Osteocyte (in vitro differentiated cells): ENCODE measurements at regions not wholly inside any gene's neighbourhood (a gene's known extent, or its start where the extent isn't known, plus 50 kb on each side); places are given as distances from the start of the nearest gene placed in this dataset.

Experiments
- DNase-seq: peaks from one replicate; pipeline ENCODE4 v3.0.0; 2021; ENCODE audit warnings: mixed read lengths; ENCODE audit not compliant: unreplicated experiment; ENCODE audit errors: extremely low spot score
- H3K27ac Mint-ChIP-seq: one replicate; pipeline ENCODE4 v1.8.0; 2021; ENCODE audit warnings: mild to moderate bottlenecking, mixed read lengths; ENCODE audit not compliant: unreplicated experiment
- H3K27me3 Mint-ChIP-seq: one replicate; pipeline ENCODE4 v1.8.0; 2021; ENCODE audit warnings: mixed read lengths; ENCODE audit not compliant: unreplicated experiment
- H3K36me3 Mint-ChIP-seq: one replicate; pipeline ENCODE4 v1.8.0; 2021; ENCODE audit warnings: mixed read lengths; ENCODE audit not compliant: unreplicated experiment
- H3K4me1 Mint-ChIP-seq: one replicate; pipeline ENCODE4 v1.8.0; 2021; ENCODE audit warnings: mixed read lengths; ENCODE audit not compliant: unreplicated experiment
- H3K4me3 Mint-ChIP-seq: one replicate; pipeline ENCODE4 v1.8.0; 2021; ENCODE audit warnings: mild to moderate bottlenecking, moderate library complexity, mixed read lengths; ENCODE audit not compliant: unreplicated experiment
- H3K9me3 Mint-ChIP-seq: one replicate; pipeline ENCODE4 v1.8.0; 2021; ENCODE audit warnings: mixed read lengths; ENCODE audit not compliant: unreplicated experiment
- TF ChIP-seq, protein P1 (sequence below): fragments of 200-600 bp; sonication (generic); IDR thresholded peaks from 2 replicates; pipeline ENCODE4 v1.5.0; 2021; ENCODE audit warnings: antibody characterized with exemption, mild to moderate bottlenecking, moderate library complexity

DNA sequence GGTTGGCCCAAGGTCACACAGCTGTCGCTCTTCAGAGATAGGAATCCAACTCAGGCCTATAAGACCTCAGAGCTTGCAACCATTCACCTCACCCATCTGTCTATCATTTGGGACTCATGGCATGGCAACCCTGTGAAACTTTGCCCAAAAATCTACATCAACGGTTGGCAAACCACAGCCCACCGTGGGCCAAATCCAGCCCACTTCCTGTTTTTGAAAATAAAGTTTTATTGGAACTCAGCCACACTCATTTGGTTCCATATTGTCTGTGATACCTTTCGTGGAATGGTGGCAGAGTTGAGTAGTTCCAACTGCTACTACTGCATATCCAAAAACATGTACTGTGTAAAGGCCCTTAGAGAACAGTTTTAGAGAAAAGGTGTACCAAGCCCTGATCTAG lies 307.8 kb downstream of the MN1 start:
- DNase-seq: no peak
- Mint-ChIP-seq H3K4me3 (no peak overlapping the region), H3K27ac (no peak overlapping the region), H3K27me3 (no peaks in the 10 kb centered on the region), H3K36me3 (peaks cover 4% of the 10 kb centered on the region), H3K9me3 (no peaks in the 10 kb centered on the region), H3K4me1 (peaks cover 50% of the 10 kb centered on the region)
- TF ChIP-seq, protein P1, sequence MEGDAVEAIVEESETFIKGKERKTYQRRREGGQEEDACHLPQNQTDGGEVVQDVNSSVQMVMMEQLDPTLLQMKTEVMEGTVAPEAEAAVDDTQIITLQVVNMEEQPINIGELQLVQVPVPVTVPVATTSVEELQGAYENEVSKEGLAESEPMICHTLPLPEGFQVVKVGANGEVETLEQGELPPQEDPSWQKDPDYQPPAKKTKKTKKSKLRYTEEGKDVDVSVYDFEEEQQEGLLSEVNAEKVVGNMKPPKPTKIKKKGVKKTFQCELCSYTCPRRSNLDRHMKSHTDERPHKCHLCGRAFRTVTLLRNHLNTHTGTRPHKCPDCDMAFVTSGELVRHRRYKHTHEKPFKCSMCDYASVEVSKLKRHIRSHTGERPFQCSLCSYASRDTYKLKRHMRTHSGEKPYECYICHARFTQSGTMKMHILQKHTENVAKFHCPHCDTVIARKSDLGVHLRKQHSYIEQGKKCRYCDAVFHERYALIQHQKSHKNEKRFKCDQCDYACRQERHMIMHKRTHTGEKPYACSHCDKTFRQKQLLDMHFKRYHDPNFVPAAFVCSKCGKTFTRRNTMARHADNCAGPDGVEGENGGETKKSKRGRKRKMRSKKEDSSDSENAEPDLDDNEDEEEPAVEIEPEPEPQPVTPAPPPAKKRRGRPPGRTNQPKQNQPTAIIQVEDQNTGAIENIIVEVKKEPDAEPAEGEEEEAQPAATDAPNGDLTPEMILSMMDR: no peak

DNA sequence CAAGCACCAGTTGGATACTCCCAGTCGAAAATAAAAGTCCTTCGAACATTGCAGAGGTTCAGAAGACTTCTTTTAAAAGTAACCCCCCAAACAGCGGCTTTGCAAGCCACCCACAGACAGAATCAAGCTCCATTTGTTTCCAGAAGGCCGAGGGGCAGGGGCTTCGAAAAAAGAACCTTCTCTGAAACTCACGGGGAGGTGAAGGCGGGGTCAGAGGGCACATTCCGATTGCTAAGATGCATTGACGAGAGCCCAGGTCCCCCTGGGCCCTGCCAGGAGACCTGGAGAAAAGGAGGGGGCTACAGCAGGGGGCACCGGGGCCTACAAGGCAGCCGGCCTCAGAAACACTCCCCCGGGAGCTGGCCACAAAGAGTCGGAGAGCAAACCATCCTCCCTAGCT lies 306.8 kb downstream of the MN1 start:
- Mint-ChIP-seq H3K27ac (peak overlapping the region; percentile 60), H3K4me1 (peaks cover 47% of the 10 kb centered on the region)

DNA sequence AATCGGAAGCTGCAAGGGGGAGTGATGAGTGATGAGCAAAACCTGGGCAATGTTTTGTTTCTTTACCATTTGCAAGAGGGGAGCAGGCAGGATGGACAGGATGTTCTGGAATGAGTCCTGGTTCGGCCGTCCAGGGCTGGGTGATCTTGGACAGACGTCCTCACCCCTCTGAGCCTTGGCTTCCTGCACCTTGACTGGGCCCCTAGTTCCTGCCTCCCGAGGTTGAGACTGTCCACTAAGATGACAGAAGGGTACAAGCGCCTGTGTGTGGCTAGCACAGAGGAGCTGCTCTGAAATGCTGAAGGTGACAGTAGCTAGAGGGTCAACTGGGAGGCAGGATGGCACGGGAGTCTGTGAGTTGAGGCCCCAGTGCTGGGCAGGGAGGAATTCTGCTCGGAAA lies 306.2 kb downstream of the MN1 start:
- H3K4me1 Mint-ChIP-seq: peaks cover 43% of the 10 kb centered on the region
- no peak overlapping the region for H3K27ac Mint-ChIP-seq
- peaks cover 4% of the 10 kb centered on the region for H3K36me3 Mint-ChIP-seq
- no peaks in the 10 kb centered on the region for H3K9me3 Mint-ChIP-seq
- no peak for DNase-seq
- no peak overlapping the region for H3K4me3 Mint-ChIP-seq
- H3K27me3 Mint-ChIP-seq: no peaks in the 10 kb centered on the region
- TF ChIP-seq, protein P1: no peak

More for the DNA sequence above, 306.8 kb downstream of the MN1 start:
- no peak for DNase-seq
- TF ChIP-seq, protein P1: no peak
- no peak overlapping the region for H3K4me3 Mint-ChIP-seq
- H3K36me3 Mint-ChIP-seq: peaks cover 4% of the 10 kb centered on the region
- H3K9me3 Mint-ChIP-seq: no peaks in the 10 kb centered on the region
- no peaks in the 10 kb centered on the region for H3K27me3 Mint-ChIP-seq

DNA sequence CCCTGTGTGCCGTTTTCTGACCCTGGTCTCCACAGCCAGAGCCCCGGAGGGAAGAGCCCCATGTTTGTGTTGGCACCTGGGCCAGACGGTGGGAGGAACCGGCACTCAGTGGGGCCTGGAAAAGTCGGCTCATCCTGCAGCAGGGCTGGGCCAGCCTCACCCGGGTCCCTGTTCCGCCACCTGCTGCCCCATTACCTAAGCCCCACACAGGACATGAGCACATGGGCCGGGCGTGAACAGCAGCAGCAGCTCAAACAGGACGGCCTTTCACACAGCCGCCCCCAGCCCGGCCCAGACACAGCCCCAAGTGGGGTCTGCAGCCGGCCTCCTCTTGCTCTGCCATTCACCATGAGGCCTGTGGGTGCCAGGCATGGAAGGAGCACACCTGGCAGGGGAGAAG lies 302.4 kb downstream of the MN1 start:
- DNase-seq: no peak
- H3K4me3 Mint-ChIP-seq: no peak overlapping the region

DNA sequence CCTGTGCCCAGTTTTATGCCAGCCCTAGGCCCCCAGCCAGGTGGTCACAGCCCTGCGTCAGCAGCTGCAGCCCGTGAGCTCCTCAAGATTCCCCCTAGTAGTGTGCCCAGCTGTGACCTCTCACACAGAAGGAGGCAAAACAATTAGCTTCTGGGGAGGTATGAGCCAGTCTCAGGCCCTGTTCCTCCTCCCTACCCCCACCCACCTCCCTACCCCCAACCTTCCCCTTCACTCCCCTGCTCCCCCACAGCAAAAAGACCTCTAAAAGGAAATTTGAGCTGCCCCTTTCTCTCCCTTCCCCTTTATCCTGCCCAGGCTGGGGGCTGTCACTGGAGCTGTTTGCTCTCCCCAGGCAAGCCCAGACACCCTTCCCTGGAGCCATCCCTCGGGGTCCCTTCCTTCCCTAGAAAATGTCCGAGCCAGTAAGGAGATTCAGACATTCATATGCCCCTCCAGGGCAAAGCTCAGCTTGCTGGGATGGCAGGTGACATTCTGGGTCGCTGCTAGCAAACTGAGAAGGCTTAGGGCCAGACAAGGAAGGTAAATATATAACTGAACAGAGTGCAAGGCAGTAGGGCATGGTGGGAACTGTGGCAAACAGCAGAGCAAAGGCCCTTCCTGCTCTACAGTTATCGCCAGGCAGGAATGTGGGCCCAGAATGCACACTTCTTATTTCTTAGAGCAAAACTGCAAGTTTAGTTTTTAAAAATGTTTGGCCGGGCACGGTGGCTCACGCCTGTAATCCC lies 300.2 kb downstream of the MN1 start:
- Mint-ChIP-seq H3K27ac (peak overlapping the region; percentile 47), H3K4me1 (peaks cover 33% of the 10 kb centered on the region), H3K9me3 (no peaks in the 10 kb centered on the region), H3K4me3 (no peak overlapping the region), H3K27me3 (no peaks in the 10 kb centered on the region), H3K36me3 (peaks cover 2% of the 10 kb centered on the region)
- no peak for DNase-seq
- TF ChIP-seq, protein P1: no peak

More for the DNA sequence above, 302.4 kb downstream of the MN1 start:
- no peaks in the 10 kb centered on the region for H3K9me3 Mint-ChIP-seq
- no peak overlapping the region for H3K27ac Mint-ChIP-seq
- peaks cover 2% of the 10 kb centered on the region for H3K36me3 Mint-ChIP-seq
- H3K4me1 Mint-ChIP-seq: peaks cover 52% of the 10 kb centered on the region
- H3K27me3 Mint-ChIP-seq: no peaks in the 10 kb centered on the region
- TF ChIP-seq, protein P1: no peak
